AG04450 (cell line): ENCODE measurements at regions not wholly inside any gene's neighbourhood (a gene's known extent, or its start where the extent isn't known, plus 50 kb on each side); places are given as distances from the start of the nearest gene placed in this dataset.

Source experiments
- CTCF ChIA-PET: fragments of 300-600, 350-600 bp; formaldehyde crosslinking; extraction: SDS; loops from one replicate; lab custom pipeline; 2022; ENCODE audit warnings: antibody characterized with exemption, inconsistent platforms; lab: Charles Lee
- POLR2A ChIA-PET: fragments of 350-600 bp; formaldehyde crosslinking; extraction: SDS; loops from one replicate; lab custom pipeline; 2021; ENCODE audit warnings: antibody characterized with exemption, inconsistent platforms; lab: Yijun Ruan, JAX
- DNase-seq: peaks from one replicate; pipeline ENCODE4 v3.0.0-alpha.2; 2011; ENCODE audit warnings: low read depth, low spot score
- H3K27ac ChIP-seq: one replicate; pipeline ENCODE4 v1.5.1; 2012; ENCODE audit warnings: low read depth, low read length, control low read depth
- H3K27me3 ChIP-seq: one replicate; pipeline ENCODE4 v1.6.0; 2012; ENCODE audit warnings: low read length; ENCODE audit not compliant: control insufficient read depth, insufficient read depth
- H3K4me3 ChIP-seq: 2 replicates; pipeline ENCODE4 v1.5.1; 2011; ENCODE audit warnings: mild to moderate bottlenecking, low read depth, low read length, control low read depth
- H3K9me3 ChIP-seq: 2 replicates; pipeline ENCODE4 v1.5.1; 2012; ENCODE audit warnings: low read length; ENCODE audit not compliant: control insufficient read depth, insufficient read depth
- CTCF ChIP-seq: IDR thresholded peaks from 2 replicates; pipeline ENCODE4 v1.5.1; 2011; ENCODE audit warnings: low read depth, low read length, control low read depth, inconsistent platforms

GRCh38 chr5:5650949-5651348 is 228.5 kb downstream of the ICE1 start:
- no peak overlapping the region for H3K4me3 ChIP-seq
- CTCF ChIA-PET: no interaction called here
- TF ChIP-seq CTCF: no peak
- peaks cover 39% of the 10 kb centered on the region for H3K9me3 ChIP-seq
- DNase-seq: no peak
- POLR2A ChIA-PET: no interaction called here
- H3K27me3 ChIP-seq: no peaks in the 10 kb centered on the region
- no peak overlapping the region for H3K27ac ChIP-seq

GRCh38 chr5:5650242-5650641 is 227.8 kb downstream of the ICE1 start:
- POLR2A ChIA-PET: no interaction called here
- DNase-seq: no peak
- Histone ChIP-seq H3K27ac (no peak overlapping the region), H3K4me3 (no peak overlapping the region), H3K9me3 (peaks cover 39% of the 10 kb centered on the region), H3K27me3 (no peaks in the 10 kb centered on the region)
- no peak for TF ChIP-seq CTCF
- CTCF ChIA-PET: no interaction called here

- ChIA-PET POLR2A (no interaction called here), CTCF (no interaction called here)
- peaks cover 39% of the 10 kb centered on the region for H3K9me3 ChIP-seq
- no peak for TF ChIP-seq CTCF
- no peaks in the 10 kb centered on the region for H3K27me3 ChIP-seq
- no peak overlapping the region for H3K4me3 ChIP-seq
- H3K27ac ChIP-seq: no peak overlapping the region
- no peak for DNase-seq
These were observed 227.2 kb downstream of the ICE1 start for GRCh38 chr5:5649641-5650040.

GRCh38 chr5:5648694-5649093 is 226.2 kb downstream of the ICE1 start:
- TF ChIP-seq CTCF: no peak
- Histone ChIP-seq H3K27ac (no peak overlapping the region), H3K9me3 (peaks cover 44% of the 10 kb centered on the region), H3K4me3 (no peak overlapping the region), H3K27me3 (no peaks in the 10 kb centered on the region)
- DNase-seq: no peak
- ChIA-PET POLR2A (no interaction called here), CTCF (no interaction called here)

GRCh38 chr5:5645891-5646290 is 223.4 kb downstream of the ICE1 start:
- no peak for DNase-seq
- peaks cover 30% of the 10 kb centered on the region for H3K9me3 ChIP-seq
- CTCF ChIA-PET: no interaction called here
- H3K27ac ChIP-seq: no peak overlapping the region
- POLR2A ChIA-PET: no interaction called here
- no peak overlapping the region for H3K4me3 ChIP-seq
- TF ChIP-seq CTCF: no peak
- H3K27me3 ChIP-seq: no peaks in the 10 kb centered on the region
